ENCODE measurements at regions not wholly inside any gene's neighbourhood (a gene's known extent, or its start where the extent isn't known, plus 50 kb on each side); places are given as distances from the start of the nearest gene placed in this dataset.
A peak's percentile ranks its signal among the peaks of the same experiment; 100 is the strongest.

- no peak for ATAC-seq (replicated peaks; ENCODE audit: extremely low read depth, poor library complexity, severe bottlenecking)
- no peaks in the 10 kb centered on the region for H3K4me1 Mint-ChIP-seq
Measured at GRCh38 chr6:170124150-170124549, 166.7 kb downstream of the DLL1 start.

GRCh38 chr6:170122651-170123050 lies 168.2 kb downstream of the DLL1 start:
- H3K4me1 Mint-ChIP-seq, result no peaks in the 10 kb centered on the region
- no peak for ATAC-seq (replicated peaks; ENCODE audit: extremely low read depth, poor library complexity, severe bottlenecking)
- no peak overlapping the region for H3K4me3 Mint-ChIP-seq
- H3K36me3 Mint-ChIP-seq (ENCODE audit: insufficient read depth), result no peaks in the 10 kb centered on the region
- H3K27me3 Mint-ChIP-seq, result peaks cover 31% of the 10 kb centered on the region
- peaks cover 12% of the 10 kb centered on the region for H3K9me3 Mint-ChIP-seq
- DNase-seq (ENCODE audit: low spot score in 2 of 2), result no peak
- no peak overlapping the region for H3K27ac Mint-ChIP-seq (ENCODE audit: low read depth)

More at GRCh38 chr6:170124150-170124549, 166.7 kb downstream of the DLL1 start:
- peak in 1 of 2 donors; percentile 2 for DNase-seq (ENCODE audit: low spot score in 2 of 2)
- H3K27ac Mint-ChIP-seq (ENCODE audit: low read depth), result no peak overlapping the region
- H3K9me3 Mint-ChIP-seq, result peaks cover 12% of the 10 kb centered on the region
- H3K36me3 Mint-ChIP-seq (ENCODE audit: insufficient read depth), result no peaks in the 10 kb centered on the region
- H3K27me3 Mint-ChIP-seq, result peaks cover 20% of the 10 kb centered on the region
- H3K4me3 Mint-ChIP-seq, result no peak overlapping the region

GRCh38 chr6:170117111-170117972 lies 173.5 kb downstream of the DLL1 start:
- Mint-ChIP-seq H3K27ac (ENCODE audit: low read depth) (no peak overlapping the region), H3K4me1 (peaks cover 6% of the 10 kb centered on the region), H3K4me3 (no peak overlapping the region), H3K9me3 (peaks cover 12% of the 10 kb centered on the region), H3K36me3 (ENCODE audit: insufficient read depth) (no peaks in the 10 kb centered on the region), H3K27me3 (peaks cover 21% of the 10 kb centered on the region)
- ATAC-seq (replicated peaks; ENCODE audit: extremely low read depth, poor library complexity, severe bottlenecking) (no peak), DNase-seq (ENCODE audit: low spot score in 2 of 2) (no peak)

GRCh38 chr6:170116636-170117035 lies 174.2 kb downstream of the DLL1 start:
- H3K27ac Mint-ChIP-seq (ENCODE audit: low read depth), result no peak overlapping the region
- H3K9me3 Mint-ChIP-seq, result peaks cover 9% of the 10 kb centered on the region
- no peaks in the 10 kb centered on the region for H3K36me3 Mint-ChIP-seq (ENCODE audit: insufficient read depth)
- H3K27me3 Mint-ChIP-seq, result peaks cover 16% of the 10 kb centered on the region
- ATAC-seq (replicated peaks; ENCODE audit: extremely low read depth, poor library complexity, severe bottlenecking) (no peak), DNase-seq (ENCODE audit: low spot score in 2 of 2) (no peak)
- peaks cover 6% of the 10 kb centered on the region for H3K4me1 Mint-ChIP-seq
- H3K4me3 Mint-ChIP-seq, result no peak overlapping the region

GRCh38 chr6:170114956-170115855 lies 175.7 kb downstream of the DLL1 start:
- peaks cover 16% of the 10 kb centered on the region for H3K27me3 Mint-ChIP-seq
- DNase-seq (ENCODE audit: low spot score in 2 of 2) (no peak), ATAC-seq (replicated peaks; ENCODE audit: extremely low read depth, poor library complexity, severe bottlenecking) (no peak)
- peaks cover 6% of the 10 kb centered on the region for H3K4me1 Mint-ChIP-seq
- H3K36me3 Mint-ChIP-seq (ENCODE audit: insufficient read depth), result no peaks in the 10 kb centered on the region
- H3K9me3 Mint-ChIP-seq, result no peaks in the 10 kb centered on the region
- H3K4me3 Mint-ChIP-seq, result no peak overlapping the region
- no peak overlapping the region for H3K27ac Mint-ChIP-seq (ENCODE audit: low read depth)

GRCh38 chr6:170114187-170114945 lies 176.5 kb downstream of the DLL1 start:
- Mint-ChIP-seq H3K27ac (ENCODE audit: low read depth) (no peak overlapping the region), H3K36me3 (ENCODE audit: insufficient read depth) (no peaks in the 10 kb centered on the region), H3K4me1 (peaks cover 6% of the 10 kb centered on the region), H3K27me3 (peaks cover 16% of the 10 kb centered on the region), H3K9me3 (no peaks in the 10 kb centered on the region), H3K4me3 (no peak overlapping the region)
- ATAC-seq (replicated peaks; ENCODE audit: extremely low read depth, poor library complexity, severe bottlenecking) (no peak), DNase-seq (ENCODE audit: low spot score in 2 of 2) (no peak)

GRCh38 chr6:170113141-170113540 lies 177.7 kb downstream of the DLL1 start:
- peaks cover 22% of the 10 kb centered on the region for H3K27me3 Mint-ChIP-seq
- no peaks in the 10 kb centered on the region for H3K36me3 Mint-ChIP-seq (ENCODE audit: insufficient read depth)
- DNase-seq (ENCODE audit: low spot score in 2 of 2) (no peak), ATAC-seq (replicated peaks; ENCODE audit: extremely low read depth, poor library complexity, severe bottlenecking) (no peak)
- H3K27ac Mint-ChIP-seq (ENCODE audit: low read depth), result no peak overlapping the region
- no peaks in the 10 kb centered on the region for H3K9me3 Mint-ChIP-seq
- H3K4me3 Mint-ChIP-seq, result no peak overlapping the region
- H3K4me1 Mint-ChIP-seq, result peaks cover 6% of the 10 kb centered on the region

GRCh38 chr6:170112583-170112860 lies 178.4 kb downstream of the DLL1 start:
- no peak overlapping the region for H3K4me3 Mint-ChIP-seq
- peaks cover 6% of the 10 kb centered on the region for H3K4me1 Mint-ChIP-seq
- H3K27me3 Mint-ChIP-seq, result peaks cover 22% of the 10 kb centered on the region
- H3K27ac Mint-ChIP-seq (ENCODE audit: low read depth), result no peak overlapping the region
- no peaks in the 10 kb centered on the region for H3K36me3 Mint-ChIP-seq (ENCODE audit: insufficient read depth)
- DNase-seq (ENCODE audit: low spot score in 2 of 2) (no peak), ATAC-seq (replicated peaks; ENCODE audit: extremely low read depth, poor library complexity, severe bottlenecking) (no peak)
- H3K9me3 Mint-ChIP-seq, result no peaks in the 10 kb centered on the region

GRCh38 chr6:170111816-170112582 lies 178.9 kb downstream of the DLL1 start:
- Mint-ChIP-seq H3K36me3 (ENCODE audit: insufficient read depth) (no peaks in the 10 kb centered on the region), H3K4me3 (no peak overlapping the region), H3K27me3 (peaks cover 23% of the 10 kb centered on the region), H3K27ac (ENCODE audit: low read depth) (no peak overlapping the region), H3K9me3 (no peaks in the 10 kb centered on the region), H3K4me1 (peaks cover 6% of the 10 kb centered on the region)
- DNase-seq (ENCODE audit: low spot score in 2 of 2) (no peak), ATAC-seq (replicated peaks; ENCODE audit: extremely low read depth, poor library complexity, severe bottlenecking) (no peak)

GRCh38 chr6:170111141-170111664 lies 179.7 kb downstream of the DLL1 start:
- Mint-ChIP-seq H3K27ac (ENCODE audit: low read depth) (no peak overlapping the region), H3K4me1 (peaks cover 6% of the 10 kb centered on the region), H3K4me3 (no peak overlapping the region), H3K27me3 (peaks cover 23% of the 10 kb centered on the region), H3K36me3 (ENCODE audit: insufficient read depth) (no peaks in the 10 kb centered on the region), H3K9me3 (no peaks in the 10 kb centered on the region)
- ATAC-seq (replicated peaks; ENCODE audit: extremely low read depth, poor library complexity, severe bottlenecking) (no peak), DNase-seq (ENCODE audit: low spot score in 2 of 2) (no peak)

- no peak for ATAC-seq (replicated peaks; ENCODE audit: extremely low read depth, poor library complexity, severe bottlenecking)
- Mint-ChIP-seq H3K27me3 (peaks cover 23% of the 10 kb centered on the region), H3K36me3 (ENCODE audit: insufficient read depth) (no peaks in the 10 kb centered on the region), H3K27ac (ENCODE audit: low read depth) (no peak overlapping the region), H3K9me3 (no peaks in the 10 kb centered on the region), H3K4me1 (peaks cover 6% of the 10 kb centered on the region), H3K4me3 (no peak overlapping the region)
- no peak for DNase-seq (ENCODE audit: low spot score in 2 of 2)
Measured at GRCh38 chr6:170110201-170111140, 180.4 kb downstream of the DLL1 start.
